Left ventricle myocardium inferior (tissue), 1 donor: ENCODE measurements at regions not wholly inside any gene's neighbourhood (a gene's known extent, or its start where the extent isn't known, plus 50 kb on each side); places are given as distances from the start of the nearest gene placed in this dataset.

Experiments
- DNase-seq: peaks from one replicate; pipeline ENCODE4 v3.0.0-alpha.2; 2020
- H3K27ac ChIP-seq: fragments of 200-600 bp; replicated peaks from 2 replicates; pipeline ENCODE4 v1.8.0; 2021
- H3K27me3 ChIP-seq: fragments of 200-600 bp; 2 replicates; pipeline ENCODE4 v1.8.0; 2021; ENCODE audit warnings: low read depth
- H3K36me3 ChIP-seq: fragments of 200-600 bp; 2 replicates; pipeline ENCODE4 v1.8.0; 2021
- H3K4me1 ChIP-seq: fragments of 200-600 bp; 2 replicates; pipeline ENCODE4 v1.8.0; 2021
- H3K4me3 ChIP-seq: fragments of 200-600 bp; 2 replicates; pipeline ENCODE4 v1.8.0; 2021; ENCODE audit warnings: mild to moderate bottlenecking, moderate library complexity
- H3K9me3 ChIP-seq: fragments of 200-600 bp; replicated peaks from 2 replicates; pipeline ENCODE4 v1.8.0; 2021
- CTCF ChIP-seq: fragments of 200-600 bp; IDR thresholded peaks from 2 replicates; pipeline ENCODE4 v1.8.0; 2021; ENCODE audit warnings: antibody characterized with exemption, mild to moderate bottlenecking, borderline replicate concordance
- intact Hi-C: fragments of 100-400 bp; cut with micrococcal nuclease; formaldehyde crosslinking; loops from one replicate; pipeline ENCODE4 v1.11.0; 2022
- donor health status: DM: no; HTN: yes; CAD: no; lungs with severe emphysema.

DNA sequence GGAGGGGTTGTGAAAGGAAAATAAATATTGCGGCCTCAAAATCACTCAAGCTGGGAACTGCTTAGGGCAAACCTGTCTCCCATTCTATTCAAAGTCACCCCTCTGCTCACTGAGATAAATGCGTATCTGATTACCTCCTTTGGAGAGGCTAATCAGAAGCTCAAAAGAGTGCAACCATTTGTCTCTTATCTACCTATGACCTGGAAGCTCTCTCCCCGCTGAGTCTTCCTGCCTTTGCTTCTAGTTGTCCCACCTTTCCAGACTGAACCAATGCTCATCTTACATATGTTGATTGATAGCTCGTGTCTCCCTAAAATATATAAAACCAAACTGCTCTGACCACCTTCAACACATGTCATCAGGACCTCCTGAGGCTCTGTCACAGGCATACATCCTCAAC lies 91.6 kb upstream of the CAMK1G start:
- DNase-seq: no peak
- H3K4me1 ChIP-seq: no peaks in the 10 kb centered on the region
- intact Hi-C loops: no loop called here
- peaks cover 17% of the 10 kb centered on the region for H3K27me3 ChIP-seq
- H3K4me3 ChIP-seq: no peak overlapping the region
- TF ChIP-seq CTCF: no peak
- H3K27ac ChIP-seq: no peak overlapping the region
- peaks cover 17% of the 10 kb centered on the region for H3K9me3 ChIP-seq
- no peaks in the 10 kb centered on the region for H3K36me3 ChIP-seq

- no peak overlapping the region for H3K27ac ChIP-seq
- H3K27me3 ChIP-seq: peaks cover 17% of the 10 kb centered on the region
- peaks cover 26% of the 10 kb centered on the region for H3K9me3 ChIP-seq
- intact Hi-C loops: no loop called here
- no peak for DNase-seq
- H3K36me3 ChIP-seq: no peaks in the 10 kb centered on the region
- TF ChIP-seq CTCF: no peak
- H3K4me1 ChIP-seq: no peaks in the 10 kb centered on the region
- no peak overlapping the region for H3K4me3 ChIP-seq
Measured at GRCh38 chr1:209493559-209493958, 90.0 kb upstream of the CAMK1G start.

DNA sequence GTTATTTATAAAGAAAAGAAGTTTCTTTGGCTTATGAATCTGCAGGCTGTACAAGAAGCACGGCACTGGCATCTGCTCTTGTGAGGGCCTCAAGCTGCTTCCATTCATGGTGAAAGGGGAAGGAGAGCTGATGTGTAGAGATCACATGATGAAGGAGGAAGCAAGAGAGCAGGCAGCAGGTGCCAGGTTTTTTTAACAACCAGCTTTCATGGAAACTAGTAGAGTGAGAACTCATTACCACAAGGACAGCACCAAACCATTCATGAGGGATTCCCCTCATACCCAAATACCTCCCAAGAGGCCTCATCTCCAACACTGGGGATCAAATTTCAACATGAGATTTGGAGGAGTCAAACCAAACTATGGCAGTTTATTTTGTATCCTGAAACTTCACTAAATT lies 85.8 kb upstream of the CAMK1G start:
- Histone ChIP-seq H3K36me3 (no peaks in the 10 kb centered on the region), H3K9me3 (peaks cover 61% of the 10 kb centered on the region), H3K4me3 (no peak overlapping the region)

DNA sequence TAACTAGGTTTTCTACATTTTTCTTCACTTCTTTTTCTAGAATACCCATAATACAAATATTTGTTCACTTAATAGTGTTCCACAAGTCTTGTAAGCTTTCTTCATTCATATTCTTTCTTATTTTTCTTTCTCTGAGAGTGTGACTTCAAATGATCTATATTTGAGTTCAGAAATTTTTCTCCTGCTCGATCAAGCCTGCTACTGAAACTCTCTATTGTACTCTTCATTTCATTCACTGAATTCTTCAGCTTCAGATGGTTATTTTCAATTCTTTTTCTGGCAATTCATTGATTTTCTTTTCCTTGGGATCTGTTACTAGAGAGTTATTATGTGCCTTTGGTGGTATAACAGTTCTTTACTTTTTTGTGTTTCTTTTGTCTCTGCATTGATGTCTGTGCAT lies 82.5 kb upstream of the CAMK1G start:
- DNase-seq: no peak
- intact Hi-C loops: no loop called here
- H3K27ac ChIP-seq: no peak overlapping the region
- H3K4me3 ChIP-seq: no peak overlapping the region
- TF ChIP-seq CTCF: no peak
- peaks cover 12% of the 10 kb centered on the region for H3K27me3 ChIP-seq
- H3K36me3 ChIP-seq: no peaks in the 10 kb centered on the region
- H3K9me3 ChIP-seq: peaks cover 49% of the 10 kb centered on the region
- H3K4me1 ChIP-seq: no peaks in the 10 kb centered on the region

More for the DNA sequence above, 85.8 kb upstream of the CAMK1G start:
- no peak for DNase-seq
- no peak overlapping the region for H3K27ac ChIP-seq
- intact Hi-C loops: no loop called here
- H3K4me1 ChIP-seq: no peaks in the 10 kb centered on the region
- peaks cover 5% of the 10 kb centered on the region for H3K27me3 ChIP-seq
- no peak for TF ChIP-seq CTCF

DNA sequence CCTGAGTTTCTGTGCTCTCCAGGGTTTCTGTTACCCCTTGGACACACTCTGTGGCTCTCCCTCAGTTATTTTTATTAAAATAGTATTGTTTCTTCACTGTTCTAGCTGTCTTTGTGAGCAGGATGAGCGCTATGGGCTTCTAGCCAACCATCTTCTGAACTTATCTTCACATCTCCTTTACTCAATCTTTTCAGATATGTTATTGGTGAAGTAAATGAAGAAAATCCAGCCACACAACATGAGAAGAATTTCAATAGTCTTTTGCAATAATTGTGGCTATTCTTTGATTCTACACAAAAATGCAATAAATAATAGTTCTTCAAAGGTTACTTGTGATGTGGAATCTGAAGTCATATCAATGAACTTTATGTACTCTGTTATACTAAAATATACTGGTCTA lies 80.3 kb upstream of the CAMK1G start:
- no peak for TF ChIP-seq CTCF
- H3K4me1 ChIP-seq: no peaks in the 10 kb centered on the region
- no peak for DNase-seq
- no peak overlapping the region for H3K27ac ChIP-seq
- peaks cover 22% of the 10 kb centered on the region for H3K27me3 ChIP-seq
- no peaks in the 10 kb centered on the region for H3K36me3 ChIP-seq
- H3K4me3 ChIP-seq: no peak overlapping the region
- H3K9me3 ChIP-seq: peaks cover 35% of the 10 kb centered on the region
- intact Hi-C loops: no loop called here

DNA sequence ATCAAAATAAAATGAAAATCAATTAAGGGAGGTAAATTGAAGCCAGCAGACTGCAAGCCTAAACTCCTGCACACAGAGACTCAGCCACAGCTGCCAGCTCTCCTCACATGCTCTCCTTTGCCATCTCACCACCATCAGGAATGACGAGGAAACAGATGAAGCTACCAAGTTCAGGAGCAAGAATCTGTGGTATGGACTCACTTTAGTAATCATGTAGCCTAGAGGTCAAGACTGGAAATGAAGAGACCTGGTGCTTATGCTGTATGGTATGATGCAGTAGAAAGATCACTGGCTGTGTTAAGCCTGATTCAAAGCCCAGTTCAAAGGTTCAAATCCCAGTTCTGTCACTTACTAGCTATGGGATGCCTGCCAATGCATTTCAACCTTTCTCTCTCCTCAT lies 78.9 kb upstream of the CAMK1G start:
- H3K27me3 ChIP-seq: peaks cover 25% of the 10 kb centered on the region
- no peak for DNase-seq
- H3K27ac ChIP-seq: no peak overlapping the region
- no peaks in the 10 kb centered on the region for H3K36me3 ChIP-seq
- no peak overlapping the region for H3K4me3 ChIP-seq
- intact Hi-C loops: no loop called here
- H3K9me3 ChIP-seq: peaks cover 28% of the 10 kb centered on the region
- TF ChIP-seq CTCF: no peak
- no peaks in the 10 kb centered on the region for H3K4me1 ChIP-seq
